ENCODE measurements at regions not wholly inside any gene's neighbourhood (a gene's known extent, or its start where the extent isn't known, plus 50 kb on each side); places are given as distances from the start of the nearest gene placed in this dataset.

DNA sequence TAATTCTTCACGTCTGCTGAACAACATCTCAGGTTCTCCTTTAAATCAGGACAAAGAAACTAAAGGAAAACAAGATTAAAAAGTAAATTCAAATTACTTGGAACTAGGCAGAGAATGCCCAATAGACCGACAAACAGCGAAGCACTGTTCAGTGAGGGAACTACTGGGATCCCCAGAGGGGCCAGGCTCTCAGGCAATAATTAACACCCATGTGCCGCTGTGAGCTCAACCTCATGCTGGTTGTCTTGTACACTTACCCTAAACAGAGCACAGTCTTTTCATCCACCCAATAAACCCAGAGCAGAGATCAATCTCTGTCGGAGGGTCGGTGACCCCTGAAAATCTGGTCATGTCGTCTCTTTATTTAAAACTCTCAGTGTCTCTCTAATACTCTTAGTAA is 229.9 kb upstream of the CRIM1 start:
- intact Hi-C loops (cut with micrococcal nuclease), result no loop called here
- Histone ChIP-seq H3K79me2 (ENCODE audit: insufficient read depth, low read length) (no peaks in the 10 kb centered on the region), H2AFZ (ENCODE audit: insufficient read depth, low read depth, low read length, poor library complexity, severe bottlenecking) (no peak overlapping the region), H4K20me1 (ENCODE audit: insufficient read depth, low read length) (no peaks in the 10 kb centered on the region), H3K27ac (ENCODE audit: low read depth in 1 of 2, low read length in 2 of 2) (no peak overlapping the region), H3K4me2 (replicated peaks; ENCODE audit: extremely low read depth, low read length, poor library complexity, severe bottlenecking) (no peak overlapping the region), H3K36me3 (replicated peaks in 1 of 2; ENCODE audit: control insufficient read depth in 1 of 2, insufficient read depth in 2 of 2, low read length in 2 of 2) (no peaks in the 10 kb centered on the region), H3K4me1 (ENCODE audit: control insufficient read depth in 1 of 2, insufficient read depth in 2 of 2, low read length in 2 of 2) (no peaks in the 10 kb centered on the region), H3K27me3 (ENCODE audit: control insufficient read depth in 2 of 2, insufficient read depth in 2 of 2, low read length in 2 of 2) (no peaks in the 10 kb centered on the region), H3K9me3 (replicated peaks in 1 of 2; ENCODE audit: control insufficient read depth in 1 of 2, insufficient read depth in 1 of 2, low read length in 2 of 2) (peaks cover 17 to 20% of the 10 kb centered on the region in 2 donors), H3K4me3 (replicated peaks in 1 of 3; ENCODE audit: low read depth in 2 of 3, low read length in 3 of 3) (no peak overlapping the region), H3K9ac (ENCODE audit: insufficient read depth, low read length, poor library complexity, severe bottlenecking) (no peak overlapping the region)
- peaks cover 2 to 22% (median 11%) of the 10 kb centered on the region in 7 donors for H3K9me3 Mint-ChIP-seq
- H3K4me3 Mint-ChIP-seq, result no peak overlapping the region
- H3K27me3 Mint-ChIP-seq (ENCODE audit: low read depth in 3 of 3), result no peaks in the 10 kb centered on the region
- no peaks in the 10 kb centered on the region for H3K4me1 Mint-ChIP-seq
- H3K27ac Mint-ChIP-seq, result no peak overlapping the region
- no peak for DNase-seq
- TF ChIP-seq, protein P1, sequence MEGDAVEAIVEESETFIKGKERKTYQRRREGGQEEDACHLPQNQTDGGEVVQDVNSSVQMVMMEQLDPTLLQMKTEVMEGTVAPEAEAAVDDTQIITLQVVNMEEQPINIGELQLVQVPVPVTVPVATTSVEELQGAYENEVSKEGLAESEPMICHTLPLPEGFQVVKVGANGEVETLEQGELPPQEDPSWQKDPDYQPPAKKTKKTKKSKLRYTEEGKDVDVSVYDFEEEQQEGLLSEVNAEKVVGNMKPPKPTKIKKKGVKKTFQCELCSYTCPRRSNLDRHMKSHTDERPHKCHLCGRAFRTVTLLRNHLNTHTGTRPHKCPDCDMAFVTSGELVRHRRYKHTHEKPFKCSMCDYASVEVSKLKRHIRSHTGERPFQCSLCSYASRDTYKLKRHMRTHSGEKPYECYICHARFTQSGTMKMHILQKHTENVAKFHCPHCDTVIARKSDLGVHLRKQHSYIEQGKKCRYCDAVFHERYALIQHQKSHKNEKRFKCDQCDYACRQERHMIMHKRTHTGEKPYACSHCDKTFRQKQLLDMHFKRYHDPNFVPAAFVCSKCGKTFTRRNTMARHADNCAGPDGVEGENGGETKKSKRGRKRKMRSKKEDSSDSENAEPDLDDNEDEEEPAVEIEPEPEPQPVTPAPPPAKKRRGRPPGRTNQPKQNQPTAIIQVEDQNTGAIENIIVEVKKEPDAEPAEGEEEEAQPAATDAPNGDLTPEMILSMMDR (IDR thresholded peaks at IDR 0.05), result no peak
- H3K36me3 Mint-ChIP-seq, result no peaks in the 10 kb centered on the region
- WGBS (ENCODE audit: insufficient coverage), result 93% methylated on average over 6 of the region's 7 CpGs

DNA sequence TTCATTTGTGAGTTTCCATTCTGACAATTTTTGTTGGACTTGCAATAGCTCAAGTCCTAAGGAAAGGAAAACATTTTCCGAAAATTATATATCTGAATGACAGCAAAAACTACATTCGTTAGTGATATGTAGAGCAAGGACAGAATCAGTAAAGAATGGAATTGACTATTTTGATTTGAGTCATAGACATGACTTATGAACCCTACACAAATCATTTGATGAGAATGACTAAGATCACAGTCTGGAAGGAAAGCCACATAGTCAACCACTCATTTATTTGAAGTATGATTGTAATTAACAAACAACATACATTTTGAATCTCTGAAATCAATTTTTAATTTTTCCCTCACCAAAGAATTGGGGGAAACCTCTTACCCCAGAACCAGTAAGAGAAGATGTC is 231.6 kb upstream of the CRIM1 start:
- intact Hi-C loops (cut with micrococcal nuclease), result no loop called here
- H3K4me2 ChIP-seq (replicated peaks; ENCODE audit: extremely low read depth, low read length, poor library complexity, severe bottlenecking), result no peak overlapping the region

More for the DNA sequence above, 231.6 kb upstream of the CRIM1 start:
- Mint-ChIP-seq H3K27me3 (ENCODE audit: low read depth in 3 of 3) (no peaks in the 10 kb centered on the region), H3K4me1 (no peaks in the 10 kb centered on the region), H3K36me3 (no peaks in the 10 kb centered on the region), H3K9me3 (peaks cover 5 to 19% (median 11%) of the 10 kb centered on the region in 7 donors), H3K27ac (no peak overlapping the region), H3K4me3 (no peak overlapping the region)
- Histone ChIP-seq H3K9ac (ENCODE audit: insufficient read depth, low read length, poor library complexity, severe bottlenecking) (no peak overlapping the region), H3K79me2 (ENCODE audit: insufficient read depth, low read length) (no peaks in the 10 kb centered on the region), H3K27ac (ENCODE audit: low read depth in 1 of 2, low read length in 2 of 2) (no peak overlapping the region), H3K4me3 (replicated peaks in 1 of 3; ENCODE audit: low read depth in 2 of 3, low read length in 3 of 3) (no peak overlapping the region), H4K20me1 (ENCODE audit: insufficient read depth, low read length) (no peaks in the 10 kb centered on the region), H3K9me3 (replicated peaks in 1 of 2; ENCODE audit: control insufficient read depth in 1 of 2, insufficient read depth in 1 of 2, low read length in 2 of 2) (peaks cover 17 to 20% of the 10 kb centered on the region in 2 donors), H2AFZ (ENCODE audit: insufficient read depth, low read depth, low read length, poor library complexity, severe bottlenecking) (no peak overlapping the region), H3K4me1 (ENCODE audit: control insufficient read depth in 1 of 2, insufficient read depth in 2 of 2, low read length in 2 of 2) (no peaks in the 10 kb centered on the region), H3K27me3 (ENCODE audit: control insufficient read depth in 2 of 2, insufficient read depth in 2 of 2, low read length in 2 of 2) (no peaks in the 10 kb centered on the region), H3K36me3 (replicated peaks in 1 of 2; ENCODE audit: control insufficient read depth in 1 of 2, insufficient read depth in 2 of 2, low read length in 2 of 2) (no peaks in the 10 kb centered on the region)
- TF ChIP-seq, protein P1 (IDR thresholded peaks at IDR 0.05), result no peak
- WGBS (ENCODE audit: insufficient coverage), result no CpG with 5 or more reads among the region's 2 CpGs
- DNase-seq, result no peak

Data from CD14-positive monocyte (primary cell).